Gastrocnemius medialis (tissue), 4 donors: ENCODE measurements at regions not wholly inside any gene's neighbourhood (a gene's known extent, or its start where the extent isn't known, plus 50 kb on each side); places are given as distances from the start of the nearest gene placed in this dataset.

Experiments
- POLR2A ChIP-seq, 2 donors: fragments of 450-650 bp; IDR thresholded peaks; one replicate each; pipeline ENCODE4 v1.6.1; 2017; ENCODE audit warnings: antibody characterized with exemption in 2 of 2, mild to moderate bottlenecking in 2 of 2, moderate library complexity in 2 of 2
- TF ChIP-seq, protein P1 (sequence below), 5 experiments: fragments of 450-650 bp in 3 of 5; fragments of 200-600 bp in 2 of 5; sonication (generic) in 2 of 5; IDR thresholded peaks in 4 of 5; conservative IDR thresholded peaks in 1 of 5; 1 replicate in 4 of 5; 2 replicates in 1 of 5; pipeline ENCODE4 v1.5.1; 2016 to 2019; ENCODE audit warnings: antibody characterized with exemption in 5 of 5, mild to moderate bottlenecking in 3 of 5, moderate library complexity in 3 of 5

DNA sequence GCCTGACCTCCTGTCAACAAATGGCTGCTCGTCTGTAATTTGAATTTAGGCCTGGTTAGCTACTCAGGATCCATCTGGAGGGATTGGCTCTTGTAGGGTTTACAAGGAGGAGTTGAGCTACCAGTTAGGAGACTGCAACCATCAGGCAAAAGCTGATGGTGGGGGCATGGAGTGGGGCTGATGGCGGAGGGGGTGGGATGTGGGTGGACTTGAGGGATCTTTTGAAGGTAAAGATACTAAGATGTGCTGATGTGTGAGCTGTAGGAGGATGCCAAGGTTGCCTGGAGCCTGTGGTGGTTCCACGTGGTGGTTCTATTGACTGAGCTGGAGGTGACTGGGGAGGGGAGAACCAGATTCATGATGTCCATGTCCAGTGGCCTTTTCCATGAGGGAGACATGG is 240.7 kb downstream of the LPIN1 start:
- TF ChIP-seq, protein P1, sequence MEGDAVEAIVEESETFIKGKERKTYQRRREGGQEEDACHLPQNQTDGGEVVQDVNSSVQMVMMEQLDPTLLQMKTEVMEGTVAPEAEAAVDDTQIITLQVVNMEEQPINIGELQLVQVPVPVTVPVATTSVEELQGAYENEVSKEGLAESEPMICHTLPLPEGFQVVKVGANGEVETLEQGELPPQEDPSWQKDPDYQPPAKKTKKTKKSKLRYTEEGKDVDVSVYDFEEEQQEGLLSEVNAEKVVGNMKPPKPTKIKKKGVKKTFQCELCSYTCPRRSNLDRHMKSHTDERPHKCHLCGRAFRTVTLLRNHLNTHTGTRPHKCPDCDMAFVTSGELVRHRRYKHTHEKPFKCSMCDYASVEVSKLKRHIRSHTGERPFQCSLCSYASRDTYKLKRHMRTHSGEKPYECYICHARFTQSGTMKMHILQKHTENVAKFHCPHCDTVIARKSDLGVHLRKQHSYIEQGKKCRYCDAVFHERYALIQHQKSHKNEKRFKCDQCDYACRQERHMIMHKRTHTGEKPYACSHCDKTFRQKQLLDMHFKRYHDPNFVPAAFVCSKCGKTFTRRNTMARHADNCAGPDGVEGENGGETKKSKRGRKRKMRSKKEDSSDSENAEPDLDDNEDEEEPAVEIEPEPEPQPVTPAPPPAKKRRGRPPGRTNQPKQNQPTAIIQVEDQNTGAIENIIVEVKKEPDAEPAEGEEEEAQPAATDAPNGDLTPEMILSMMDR (IDR thresholded peaks at IDR 0.05 in 4 of 5, conservative IDR thresholded peaks at IDR 0.05 in 1 of 5), result no peak
- no peak for TF ChIP-seq POLR2A (IDR thresholded peaks at IDR 0.05)
